IMR-90 (cell line): ENCODE measurements at regions not wholly inside any gene's neighbourhood (a gene's known extent, or its start where the extent isn't known, plus 50 kb on each side); places are given as distances from the start of the nearest gene placed in this dataset.

Experiments
- ATAC-seq: fragments of 200-7000 bp; cut with Tn5 transposase; 2 replicates; pipeline ENCODE4 v1.9.1; 2020; ENCODE audit warnings: low read depth, mild to moderate bottlenecking, moderate library complexity
- BruUV-seq: library from RNA; stranded (reverse); fragments of 400-500 nt; replicated peaks from 2 replicates; lab custom pipeline; 2021; lab: Mats Ljungman, UMichigan
- CTCF ChIA-PET: fragments of 300-600 bp; formaldehyde crosslinking; extraction: SDS; loops from one replicate; lab custom pipeline; 2021; ENCODE audit warnings: antibody characterized with exemption; lab: Yijun Ruan, JAX
- POLR2A ChIA-PET: fragments of 300-600 bp; sonication (Branson Sonifier 250); formaldehyde crosslinking; loops from one replicate; lab custom pipeline; 2022; ENCODE audit warnings: antibody characterized with exemption; ENCODE audit not compliant: unreplicated experiment; lab: Charles Lee
- DNase-seq: peaks from one replicate; pipeline ENCODE4 v3.0.0; 2013
- H2AFZ ChIP-seq: replicated peaks from 2 replicates; pipeline ENCODE3; 2013; ENCODE audit warnings: low read length, mild to moderate bottlenecking; ENCODE audit not compliant: poor library complexity
- H2AK5ac ChIP-seq: 2 replicates; pipeline ENCODE4 v1.6.1; 2013; ENCODE audit warnings: low read depth, low read length, inconsistent platforms
- H2AK9ac ChIP-seq: replicated peaks from 2 replicates; pipeline ENCODE3; 2013; ENCODE audit warnings: mild to moderate bottlenecking, low read depth, low read length, moderate library complexity; ENCODE audit not compliant: poor library complexity
- H2BK120ac ChIP-seq: 2 replicates; pipeline ENCODE4 v1.6.1; 2013; ENCODE audit warnings: low read depth, low read length, inconsistent platforms
- H2BK15ac ChIP-seq: 3 replicates; pipeline ENCODE4 v1.6.1; 2013; ENCODE audit warnings: low read depth, low read length, inconsistent platforms
- H2BK20ac ChIP-seq: 2 replicates; pipeline ENCODE4 v1.6.1; 2013; ENCODE audit warnings: low read depth, mild to moderate bottlenecking, inconsistent platforms, low read length, moderate library complexity
- H2BK5ac ChIP-seq: 2 replicates; pipeline ENCODE4 v1.6.1; 2013; ENCODE audit warnings: mild to moderate bottlenecking, low read depth, low read length, inconsistent platforms; ENCODE audit not compliant: poor library complexity, severe bottlenecking
- H3K14ac ChIP-seq: replicated peaks from 2 replicates; pipeline ENCODE4 v1.6.1; 2013; ENCODE audit warnings: low read depth, low read length, inconsistent platforms
- H3K18ac ChIP-seq: 2 replicates; pipeline ENCODE4 v1.6.1; 2013; ENCODE audit warnings: low read depth, low read length, control low read depth
- H3K23ac ChIP-seq: 2 replicates; pipeline ENCODE4 v1.6.1; 2013; ENCODE audit warnings: low read depth, low read length, inconsistent platforms
- H3K27ac ChIP-seq: 2 replicates; pipeline ENCODE4 v1.5.1; 2013; ENCODE audit warnings: mild to moderate bottlenecking, control low read depth, low read length; ENCODE audit not compliant: insufficient read depth
- H3K27me3 ChIP-seq: 2 replicates; pipeline ENCODE4 v1.6.1; 2013; ENCODE audit warnings: low read length; ENCODE audit not compliant: control insufficient read depth, insufficient read depth
- H3K36me3 ChIP-seq: 2 replicates; pipeline ENCODE4 v1.6.1; 2013; ENCODE audit warnings: low read length, mixed read lengths; ENCODE audit not compliant: control insufficient read depth, insufficient read depth
- H3K4ac ChIP-seq: 2 replicates; pipeline ENCODE4 v1.6.1; 2013; ENCODE audit warnings: low read depth, low read length, inconsistent platforms
- H3K4me1 ChIP-seq: 2 replicates; pipeline ENCODE4 v1.6.1; 2013; ENCODE audit warnings: low read length, mixed read lengths; ENCODE audit not compliant: control insufficient read depth, insufficient read depth
- H3K4me2 ChIP-seq: 2 replicates; pipeline ENCODE4 v1.6.1; 2013; ENCODE audit warnings: low read depth, mild to moderate bottlenecking, control low read depth, low read length, moderate library complexity
- H3K4me3 ChIP-seq: 2 replicates; pipeline ENCODE4 v1.5.1; 2013; ENCODE audit warnings: low read depth, mild to moderate bottlenecking, control low read depth, low read length, moderate library complexity; ENCODE audit not compliant: insufficient read depth
- H3K56ac ChIP-seq: 2 replicates; pipeline ENCODE4 v1.6.1; 2013; ENCODE audit warnings: low read length, inconsistent platforms; ENCODE audit not compliant: insufficient read depth; ENCODE audit errors: extremely low read depth
- H3K79me1 ChIP-seq, 2 experiments: 2 replicates each; pipeline ENCODE4 v1.6.1; 2013; ENCODE audit warnings: low read length in 2 of 2, inconsistent platforms in 1 of 2, low read depth in 1 of 2
- H3K9ac ChIP-seq: 2 replicates; pipeline ENCODE4 v1.6.1; 2013; ENCODE audit warnings: low read depth, low read length, control low read depth
- H3K9me1 ChIP-seq: 2 replicates; pipeline ENCODE4 v1.6.1; 2013; ENCODE audit warnings: low read length, inconsistent platforms; ENCODE audit not compliant: insufficient read depth
- H3K9me3 ChIP-seq: 2 replicates; pipeline ENCODE4 v1.6.1; 2013; ENCODE audit warnings: low read length; ENCODE audit not compliant: control insufficient read depth, insufficient read depth
- H4K20me1 ChIP-seq: 2 replicates; pipeline ENCODE4 v1.6.1; 2013; ENCODE audit warnings: low read length, inconsistent platforms; ENCODE audit not compliant: insufficient read depth
- H4K5ac ChIP-seq: 2 replicates; pipeline ENCODE4 v1.6.1; 2013; ENCODE audit warnings: mild to moderate bottlenecking, low read depth, low read length, control low read depth
- H4K8ac ChIP-seq, 2 experiments: 2 replicates each; pipeline ENCODE4 v1.6.1; 2013; ENCODE audit warnings: low read depth in 2 of 2, low read length in 2 of 2, control low read depth in 1 of 2, inconsistent platforms in 1 of 2
- H4K91ac ChIP-seq: 2 replicates; pipeline ENCODE4 v1.6.1; 2013; ENCODE audit warnings: low read depth, low read length, inconsistent platforms; ENCODE audit not compliant: insufficient read depth
- BHLHE40 ChIP-seq: fragments of 150-350 bp; IDR thresholded peaks from 2 replicates; pipeline ENCODE4 v1.6.1; 2016; ENCODE audit warnings: mild to moderate bottlenecking, low read depth, low read length
- CEBPB ChIP-seq: IDR thresholded peaks from 2 replicates; pipeline ENCODE4 v1.6.1; 2012; ENCODE audit warnings: low read depth, low read length, improper control_type of control experiment
- CHD1 ChIP-seq: IDR thresholded peaks from 2 replicates; pipeline ENCODE4 v1.6.1; 2012; ENCODE audit warnings: low read depth, low read length, improper control_type of control experiment
- CTCF ChIP-seq: conservative IDR thresholded peaks from 2 replicates; pipeline ENCODE4 v1.5.1; 2012; ENCODE audit warnings: mild to moderate bottlenecking, low read depth, low read length, improper control_type of control experiment
- ELK1 ChIP-seq: fragments of 150-350 bp; IDR thresholded peaks from 2 replicates; pipeline ENCODE4 v1.6.1; 2016; ENCODE audit warnings: low read depth, mild to moderate bottlenecking, low read length, moderate library complexity, borderline replicate concordance
- MAZ ChIP-seq: IDR thresholded peaks from 2 replicates; pipeline ENCODE4 v1.6.1; 2012; ENCODE audit warnings: low read depth, mild to moderate bottlenecking, low read length, improper control_type of control experiment, moderate library complexity, borderline replicate concordance
- MXI1 ChIP-seq: IDR thresholded peaks from 2 replicates; pipeline ENCODE4 v1.6.1; 2012; ENCODE audit warnings: low read depth, mild to moderate bottlenecking, low read length, moderate library complexity, borderline replicate concordance
- NFE2L2 ChIP-seq: fragments of 150-350 bp; IDR thresholded peaks from 2 replicates; pipeline ENCODE4 v1.6.1; 2016; ENCODE audit warnings: low read depth, mild to moderate bottlenecking, low read length
- POLR2A ChIP-seq: IDR thresholded peaks from 2 replicates; pipeline ENCODE4 v1.6.1; 2012; ENCODE audit warnings: mild to moderate bottlenecking, low read depth, low read length
- RAD21 ChIP-seq: IDR thresholded peaks from 2 replicates; pipeline ENCODE4 v1.6.1; 2012; ENCODE audit warnings: low read length, improper control_type of control experiment
- RCOR1 ChIP-seq: IDR thresholded peaks from 2 replicates; pipeline ENCODE4 v1.6.1; 2012; ENCODE audit warnings: mild to moderate bottlenecking, low read length, improper control_type of control experiment; ENCODE audit not compliant: insufficient replicate concordance
- RFX5 ChIP-seq: IDR thresholded peaks from 2 replicates; pipeline ENCODE4 v1.8.0; 2012; ENCODE audit warnings: low read depth, mild to moderate bottlenecking, low read length, moderate library complexity
- SMC3 ChIP-seq: fragments of 150-350 bp; IDR thresholded peaks from 2 replicates; pipeline ENCODE4 v1.6.1; 2016; ENCODE audit warnings: low read depth, mild to moderate bottlenecking, antibody characterized with exemption, low read length, moderate library complexity
- USF2 ChIP-seq: fragments of 150-350 bp; IDR thresholded peaks from 2 replicates; pipeline ENCODE4 v1.6.1; 2017; ENCODE audit warnings: mild to moderate bottlenecking, antibody characterized with exemption, low read length, low read depth
- WGBS, 2 experiments: methylation state at CpG; one replicate each; pipeline versions ENCODE4 v1.1.5 to v1.1.7; 2013; ENCODE audit warnings: missing lambda C conversion rate in 2 of 2; ENCODE audit not compliant: insufficient read length in 1 of 2; ENCODE audit errors: extremely low coverage in 2 of 2; 5-methylcytosine and 5-hydroxymethylcytosine counted together
- dilution Hi-C: fragments of 300-500 bp; cut with HindIII; formaldehyde crosslinking; loops from one replicate; pipeline ENCODE4 v1.14.3; 2018; ENCODE audit warnings: low sequenced_read_pairs; ENCODE audit not compliant: unreplicated experiment
- in situ Hi-C: fragments of 300-500 bp; cut with MboI; formaldehyde crosslinking; loops from 3 replicates; pipeline ENCODE4 v1.14.3; 2019; ENCODE audit warnings: low sequenced_read_pairs, inconsistent platforms, mixed read lengths
- intact Hi-C: fragments of 100-400 bp; cut with micrococcal nuclease; formaldehyde crosslinking; loops from 2 replicates; pipeline ENCODE4 v1.10.0; 2022

GRCh38 chr1:78437941-78438340, 52.8 kb upstream of the PTGFR start:
- CTCF ChIA-PET: interaction anchor here (1.3 kb wide), 1 partner anchor 12 kb away, joined by 3 read pairs; no protein-coding TSS in a partner anchor
- intact Hi-C loops: no loop called here
- no peaks in the 10 kb centered on the region for H3K9me3 ChIP-seq
- no peak overlapping the region for H2BK15ac ChIP-seq
- no peak for DNase-seq
- no peak overlapping the region for H2BK5ac ChIP-seq
- H3K27ac ChIP-seq: no peak overlapping the region
- H3K79me1 ChIP-seq: no peaks in the 10 kb centered on the region
- H3K4ac ChIP-seq: no peak overlapping the region
- no peak overlapping the region for H4K91ac ChIP-seq
- WGBS, 2 experiments: no CpG with 5 or more reads among the region's 1 CpG
- H3K36me3 ChIP-seq: no peaks in the 10 kb centered on the region
- H3K23ac ChIP-seq: no peak overlapping the region
- H2AK9ac ChIP-seq: no peak overlapping the region
- no peak overlapping the region for H2BK120ac ChIP-seq
- H2AFZ ChIP-seq: no peak overlapping the region
- no peak for ATAC-seq
- dilution Hi-C loops: no loop called here
- TF ChIP-seq MAZ: no peak
- no peak for TF ChIP-seq BHLHE40
- TF ChIP-seq CHD1: no peak
- no peak for TF ChIP-seq ELK1
- no peak for TF ChIP-seq POLR2A
- TF ChIP-seq NFE2L2: no peak
- TF ChIP-seq USF2: no peak
- TF ChIP-seq CTCF: no peak
- no peak for TF ChIP-seq SMC3
- TF ChIP-seq MXI1: no peak
- TF ChIP-seq CEBPB: no peak
- no peak for TF ChIP-seq RFX5
- no peak for TF ChIP-seq RCOR1
- TF ChIP-seq RAD21: no peak
- no peak overlapping the region for H3K18ac ChIP-seq
- H4K8ac ChIP-seq: no peak overlapping the region
- no peak overlapping the region for H2BK20ac ChIP-seq
- H3K9me1 ChIP-seq: no peaks in the 10 kb centered on the region
- no peak overlapping the region for H4K5ac ChIP-seq
- no peak overlapping the region for H3K4me3 ChIP-seq
- POLR2A ChIA-PET: no interaction called here
- H3K4me2 ChIP-seq: no peak overlapping the region
- no peaks in the 10 kb centered on the region for H3K27me3 ChIP-seq
- no peak overlapping the region for H3K56ac ChIP-seq
- H3K14ac ChIP-seq: no peak overlapping the region
- no peak overlapping the region for H2AK5ac ChIP-seq
- no peak overlapping the region for H3K9ac ChIP-seq
- no peaks in the 10 kb centered on the region for H4K20me1 ChIP-seq
- no TSS peak for BruUV-seq
- in situ Hi-C loops: no loop called here
- no peaks in the 10 kb centered on the region; the same call in 1 of the 2 replicates for H3K4me1 ChIP-seq
